Kidney epithelial cell (primary cell): ENCODE measurements at regions not wholly inside any gene's neighbourhood (a gene's known extent, or its start where the extent isn't known, plus 50 kb on each side); places are given as distances from the start of the nearest gene placed in this dataset.
"Not testable (repeated sequence)": the region's sequence is repeated elsewhere in the genome, so short reads cannot be mapped to it uniquely, and the experiment has no call there.

Source experiments
- DNase-seq: peaks from one replicate; pipeline ENCODE4 v3.0.0-alpha.2; 2010; ENCODE audit warnings: low read depth
- H3K27me3 ChIP-seq: 2 replicates; pipeline ENCODE4 v1.6.0; 2011; ENCODE audit warnings: low read length; ENCODE audit not compliant: control insufficient read depth, insufficient read depth
- H3K36me3 ChIP-seq: 2 replicates; pipeline ENCODE4 v1.5.1; 2011; ENCODE audit warnings: low read length; ENCODE audit not compliant: control insufficient read depth, insufficient read depth
- H3K4me3 ChIP-seq: 2 replicates; pipeline ENCODE4 v1.5.1; 2011; ENCODE audit warnings: low read depth, mild to moderate bottlenecking, control low read depth, low read length
- CTCF ChIP-seq: IDR thresholded peaks from 2 replicates; pipeline ENCODE4 v1.5.1; 2011; ENCODE audit warnings: mild to moderate bottlenecking, moderate library complexity, low read length, control low read depth, inconsistent platforms; ENCODE audit not compliant: insufficient read depth, poor library complexity, severe bottlenecking

GRCh38 chr7:64469673-64470072, 93.2 kb downstream of the ZNF680 start:
- Histone ChIP-seq H3K27me3 (no peaks in the 10 kb centered on the region), H3K4me3 (no peak overlapping the region), H3K36me3 (no peaks in the 10 kb centered on the region)
- no peak for DNase-seq
- TF ChIP-seq CTCF, result no peak

- no peak for DNase-seq
- no peaks in the 10 kb centered on the region for H3K27me3 ChIP-seq
- no peaks in the 10 kb centered on the region for H3K36me3 ChIP-seq
- no peak overlapping the region for H3K4me3 ChIP-seq
- no peak for TF ChIP-seq CTCF
Measured at GRCh38 chr7:64465551-64465950, 97.3 kb downstream of the ZNF680 start.

- no peaks in the 10 kb centered on the region for H3K36me3 ChIP-seq
- no peaks in the 10 kb centered on the region for H3K27me3 ChIP-seq
- peak; percentile 63 for DNase-seq
- TF ChIP-seq CTCF, result no peak
- H3K4me3 ChIP-seq, result peak overlapping the region; percentile 62
Measured at GRCh38 chr7:64463636-64464375, 99.1 kb downstream of the ZNF680 start.

GRCh38 chr7:64459858-64460257, 103.0 kb downstream of the ZNF680 start:
- DNase-seq, H3K36me3 ChIP-seq, H3K27me3 ChIP-seq, H3K4me3 ChIP-seq: not testable (repeated sequence)

GRCh38 chr7:64433590-64433989, 119.8 kb downstream of the ZNF736 start:
- no peaks in the 10 kb centered on the region for H3K27me3 ChIP-seq
- no peak overlapping the region for H3K4me3 ChIP-seq
- no peaks in the 10 kb centered on the region for H3K36me3 ChIP-seq
- TF ChIP-seq CTCF, result no peak
- no peak for DNase-seq

- TF ChIP-seq CTCF, result no peak
- H3K36me3 ChIP-seq, result no peaks in the 10 kb centered on the region
- no peak for DNase-seq
- no peak overlapping the region for H3K4me3 ChIP-seq
- no peaks in the 10 kb centered on the region for H3K27me3 ChIP-seq
Measured at GRCh38 chr7:64431838-64432237, 118.1 kb downstream of the ZNF736 start.
